ENCODE measurements at regions not wholly inside any gene's neighbourhood (a gene's known extent, or its start where the extent isn't known, plus 50 kb on each side); places are given as distances from the start of the nearest gene placed in this dataset.

DNA sequence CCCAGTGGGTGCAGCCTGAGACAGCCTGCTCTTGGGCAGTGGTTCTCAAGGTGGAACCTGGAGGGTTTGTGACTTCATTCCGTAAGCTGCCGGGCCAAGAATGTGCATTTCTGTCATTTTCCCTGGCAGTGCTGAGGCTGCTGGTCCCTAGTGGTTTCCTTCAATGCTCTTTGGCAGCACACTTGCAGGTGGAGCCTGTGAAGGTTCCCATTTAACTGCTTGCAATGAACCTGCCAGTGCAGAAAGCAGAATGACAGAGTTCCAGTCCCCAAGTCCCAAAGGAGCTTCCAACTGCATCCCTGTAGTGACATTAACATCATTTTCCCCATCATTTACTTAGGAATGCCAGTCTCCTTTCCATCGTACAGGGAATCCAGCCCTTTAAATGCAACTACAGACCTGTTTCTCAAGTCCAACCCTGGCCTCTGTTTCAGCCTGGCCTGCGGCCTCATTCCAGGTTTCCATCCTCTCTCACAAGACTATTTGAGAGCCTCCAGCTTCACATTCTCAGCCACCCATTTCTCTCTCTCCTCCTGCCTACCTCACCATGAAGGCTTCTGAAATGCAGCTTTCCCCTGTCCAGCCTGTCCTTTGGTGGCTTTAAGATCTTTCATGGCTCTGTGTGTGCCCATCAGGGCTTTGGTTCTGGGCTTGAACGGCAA is 149.7 kb upstream of the GGTLC1 start:
- TF ChIP-seq, protein P1, sequence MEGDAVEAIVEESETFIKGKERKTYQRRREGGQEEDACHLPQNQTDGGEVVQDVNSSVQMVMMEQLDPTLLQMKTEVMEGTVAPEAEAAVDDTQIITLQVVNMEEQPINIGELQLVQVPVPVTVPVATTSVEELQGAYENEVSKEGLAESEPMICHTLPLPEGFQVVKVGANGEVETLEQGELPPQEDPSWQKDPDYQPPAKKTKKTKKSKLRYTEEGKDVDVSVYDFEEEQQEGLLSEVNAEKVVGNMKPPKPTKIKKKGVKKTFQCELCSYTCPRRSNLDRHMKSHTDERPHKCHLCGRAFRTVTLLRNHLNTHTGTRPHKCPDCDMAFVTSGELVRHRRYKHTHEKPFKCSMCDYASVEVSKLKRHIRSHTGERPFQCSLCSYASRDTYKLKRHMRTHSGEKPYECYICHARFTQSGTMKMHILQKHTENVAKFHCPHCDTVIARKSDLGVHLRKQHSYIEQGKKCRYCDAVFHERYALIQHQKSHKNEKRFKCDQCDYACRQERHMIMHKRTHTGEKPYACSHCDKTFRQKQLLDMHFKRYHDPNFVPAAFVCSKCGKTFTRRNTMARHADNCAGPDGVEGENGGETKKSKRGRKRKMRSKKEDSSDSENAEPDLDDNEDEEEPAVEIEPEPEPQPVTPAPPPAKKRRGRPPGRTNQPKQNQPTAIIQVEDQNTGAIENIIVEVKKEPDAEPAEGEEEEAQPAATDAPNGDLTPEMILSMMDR (conservative IDR thresholded peaks at IDR 0.05; ENCODE audit: low read depth, low read length), result no peak
- TF ChIP-seq EZH2 (IDR thresholded peaks at IDR 0.05; ENCODE audit: borderline replicate concordance, low read depth, low read length, poor library complexity, severe bottlenecking), result no peak

Data from A673 (cell line).